Brain microvascular endothelial cell (primary cell): ENCODE measurements at regions not wholly inside any gene's neighbourhood (a gene's known extent, or its start where the extent isn't known, plus 50 kb on each side); places are given as distances from the start of the nearest gene placed in this dataset.

Experiments
- DNase-seq: peaks from one replicate; pipeline ENCODE4 v3.0.0-alpha.2; 2020
- H3K27ac ChIP-seq: fragments of 250-450 bp; sonication (Bioruptor Pico); 2 replicates; pipeline ENCODE4 v1.5.1; 2020; ENCODE audit warnings: mild to moderate bottlenecking, moderate library complexity
- H3K27me3 ChIP-seq: fragments of 250-450 bp; sonication (Bioruptor Pico); replicated peaks from 2 replicates; pipeline ENCODE4 v1.5.1; 2020; ENCODE audit warnings: mild to moderate bottlenecking
- H3K36me3 ChIP-seq: fragments of 250-450 bp; sonication (Bioruptor Pico); replicated peaks from 2 replicates; pipeline ENCODE4 v1.5.1; 2020; ENCODE audit warnings: mild to moderate bottlenecking
- H3K4me3 ChIP-seq: 2 replicates; pipeline ENCODE4 v1.5.1; 2011; ENCODE audit warnings: low read depth, mild to moderate bottlenecking, control low read depth, low read length, moderate library complexity
- in situ Hi-C: cut with HindIII; loops from 2 replicates; pipeline ENCODE4 v1.10.0; 2017; ENCODE audit warnings: low sequenced_read_pairs, low pct_ligation_motif_present
- TF ChIP-seq, protein P1 (sequence below): IDR thresholded peaks from 2 replicates; pipeline ENCODE4 v1.5.1; 2011; ENCODE audit warnings: low read depth, mild to moderate bottlenecking, moderate library complexity, low read length, control low read depth, inconsistent platforms; ENCODE audit errors: missing control alignments

DNA sequence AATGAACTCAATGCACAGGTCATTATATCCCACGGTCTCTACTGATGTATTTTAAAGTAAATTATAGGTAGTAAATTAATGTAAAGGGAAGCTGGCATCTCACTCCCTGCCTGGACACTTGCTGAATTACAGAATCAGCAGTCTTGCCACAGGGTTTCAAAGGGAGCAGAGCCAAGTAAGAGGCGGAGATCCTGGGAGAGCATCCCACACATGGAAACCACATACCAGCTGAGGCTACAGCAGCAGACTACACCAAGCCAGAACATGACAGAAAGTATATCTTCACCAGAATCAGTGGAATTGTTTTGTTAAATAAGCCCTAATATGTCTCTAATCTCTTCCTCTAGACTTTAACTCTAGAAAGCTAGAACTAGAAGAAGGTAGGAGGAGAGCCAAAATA is 1689.2 kb upstream of the WWC1 start:
- Histone ChIP-seq H3K36me3 (no peaks in the 10 kb centered on the region), H3K27me3 (no peaks in the 10 kb centered on the region), H3K4me3 (no peak overlapping the region), H3K27ac (no peak overlapping the region)
- TF ChIP-seq, protein P1, sequence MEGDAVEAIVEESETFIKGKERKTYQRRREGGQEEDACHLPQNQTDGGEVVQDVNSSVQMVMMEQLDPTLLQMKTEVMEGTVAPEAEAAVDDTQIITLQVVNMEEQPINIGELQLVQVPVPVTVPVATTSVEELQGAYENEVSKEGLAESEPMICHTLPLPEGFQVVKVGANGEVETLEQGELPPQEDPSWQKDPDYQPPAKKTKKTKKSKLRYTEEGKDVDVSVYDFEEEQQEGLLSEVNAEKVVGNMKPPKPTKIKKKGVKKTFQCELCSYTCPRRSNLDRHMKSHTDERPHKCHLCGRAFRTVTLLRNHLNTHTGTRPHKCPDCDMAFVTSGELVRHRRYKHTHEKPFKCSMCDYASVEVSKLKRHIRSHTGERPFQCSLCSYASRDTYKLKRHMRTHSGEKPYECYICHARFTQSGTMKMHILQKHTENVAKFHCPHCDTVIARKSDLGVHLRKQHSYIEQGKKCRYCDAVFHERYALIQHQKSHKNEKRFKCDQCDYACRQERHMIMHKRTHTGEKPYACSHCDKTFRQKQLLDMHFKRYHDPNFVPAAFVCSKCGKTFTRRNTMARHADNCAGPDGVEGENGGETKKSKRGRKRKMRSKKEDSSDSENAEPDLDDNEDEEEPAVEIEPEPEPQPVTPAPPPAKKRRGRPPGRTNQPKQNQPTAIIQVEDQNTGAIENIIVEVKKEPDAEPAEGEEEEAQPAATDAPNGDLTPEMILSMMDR, result no peak
- in situ Hi-C loops, result no loop called here
- DNase-seq, result no peak

DNA sequence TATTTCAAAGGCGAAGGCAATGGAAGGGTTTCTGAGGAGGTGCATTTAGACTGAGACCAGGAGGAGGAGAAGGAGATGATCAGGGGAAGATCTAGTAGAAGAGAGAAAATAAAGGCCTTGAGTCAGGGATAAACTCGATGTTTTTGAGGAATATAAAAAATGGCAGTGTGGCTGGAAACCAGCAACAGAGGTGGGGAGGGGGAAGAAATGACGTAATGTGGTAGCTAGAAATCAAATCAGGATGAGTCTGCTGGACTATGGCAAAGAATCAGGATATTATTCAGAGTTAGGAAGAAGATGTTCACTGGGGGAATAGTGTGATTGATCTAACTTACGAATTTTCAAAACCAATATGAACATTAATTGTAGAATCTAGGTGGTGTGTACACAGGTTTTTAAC is 1673.9 kb upstream of the WWC1 start:
- DNase-seq, result no peak
- H3K4me3 ChIP-seq, result no peak overlapping the region

DNA sequence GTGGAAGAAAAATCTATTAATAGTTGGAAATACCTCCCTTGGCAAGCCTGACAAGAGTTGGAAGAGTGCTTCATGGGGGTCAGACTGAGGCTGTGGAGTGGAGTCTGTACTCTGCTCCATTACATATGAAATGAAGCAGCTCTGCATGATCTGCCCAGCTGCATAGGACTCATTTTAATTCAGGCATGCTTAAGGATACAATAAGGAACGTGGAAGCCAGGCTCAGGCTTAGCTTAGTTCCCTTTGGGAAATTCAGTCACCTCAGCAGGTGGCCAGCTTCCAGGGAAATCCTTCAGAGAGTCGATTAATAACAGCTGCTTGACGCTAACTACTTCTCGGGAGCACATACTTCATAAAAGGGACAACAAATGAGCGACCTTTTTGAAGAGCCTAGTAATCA is 1672.9 kb upstream of the WWC1 start:
- H3K36me3 ChIP-seq, result no peaks in the 10 kb centered on the region
- in situ Hi-C loops, result no loop called here
- DNase-seq, result no peak
- no peaks in the 10 kb centered on the region for H3K27me3 ChIP-seq
- TF ChIP-seq, protein P1, result no peak
- no peak overlapping the region for H3K4me3 ChIP-seq
- no peak overlapping the region for H3K27ac ChIP-seq

More for the DNA sequence above, 1673.9 kb upstream of the WWC1 start:
- in situ Hi-C loops, result no loop called here
- no peaks in the 10 kb centered on the region for H3K27me3 ChIP-seq
- no peaks in the 10 kb centered on the region for H3K36me3 ChIP-seq
- TF ChIP-seq, protein P1, result no peak
- H3K27ac ChIP-seq, result no peak overlapping the region

DNA sequence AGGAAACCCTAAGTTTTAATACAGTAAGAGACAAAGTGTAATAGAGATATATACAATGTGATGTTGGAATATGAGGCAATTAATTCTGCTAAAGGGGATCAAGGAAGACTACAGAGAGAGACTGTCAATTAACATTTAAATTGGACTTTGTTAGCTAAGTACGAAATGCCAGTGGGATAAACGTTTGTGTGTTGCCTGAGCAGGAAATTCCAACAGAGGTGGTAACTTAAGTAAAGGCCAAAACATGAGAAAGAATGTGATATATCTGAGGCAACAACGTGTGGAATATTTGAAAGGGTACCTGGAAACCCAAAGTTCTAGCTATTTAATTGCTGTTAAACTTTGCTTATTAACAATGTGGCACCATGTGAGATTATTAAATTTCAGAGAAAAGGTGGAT is 1666.9 kb upstream of the WWC1 start:
- H3K27ac ChIP-seq, result no peak overlapping the region
- TF ChIP-seq, protein P1, result no peak
- in situ Hi-C loops, result no loop called here
- H3K4me3 ChIP-seq, result no peak overlapping the region
- no peaks in the 10 kb centered on the region for H3K36me3 ChIP-seq
- no peak for DNase-seq
- H3K27me3 ChIP-seq, result no peaks in the 10 kb centered on the region

DNA sequence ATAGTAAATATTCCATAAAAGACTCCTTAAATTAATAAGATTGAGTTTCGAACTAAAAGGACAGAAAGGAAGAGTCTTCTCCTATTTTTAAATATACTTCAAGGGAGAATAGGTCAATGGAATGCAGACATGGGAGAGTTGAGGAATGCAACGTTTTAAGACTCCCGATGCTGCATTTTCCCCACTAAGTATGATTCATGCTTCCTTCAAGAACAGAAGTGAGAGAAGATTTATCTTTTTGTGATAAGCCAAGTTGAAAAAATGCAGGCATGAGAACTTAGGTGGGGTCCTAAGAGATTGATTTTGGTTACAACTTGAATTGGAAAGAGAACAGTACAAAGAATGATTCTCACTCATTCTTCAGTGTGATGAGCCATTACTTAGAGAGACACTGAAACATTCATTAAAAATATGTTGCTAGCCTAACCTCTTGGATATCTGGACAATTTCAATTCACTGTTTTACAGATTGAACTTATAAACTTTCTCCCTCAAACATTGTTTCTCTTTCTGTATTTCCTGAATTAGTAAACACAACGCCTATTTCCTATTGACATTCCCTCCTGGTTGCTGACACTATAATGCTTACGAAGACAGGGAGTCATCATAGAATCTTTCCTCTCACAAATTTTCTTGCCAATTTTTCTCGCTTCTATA is 1666.1 kb upstream of the WWC1 start:
- Histone ChIP-seq H3K27me3 (no peaks in the 10 kb centered on the region), H3K27ac (no peak overlapping the region), H3K4me3 (no peak overlapping the region), H3K36me3 (no peaks in the 10 kb centered on the region)
- TF ChIP-seq, protein P1, result no peak
- in situ Hi-C loops, result no loop called here
- no peak for DNase-seq

DNA sequence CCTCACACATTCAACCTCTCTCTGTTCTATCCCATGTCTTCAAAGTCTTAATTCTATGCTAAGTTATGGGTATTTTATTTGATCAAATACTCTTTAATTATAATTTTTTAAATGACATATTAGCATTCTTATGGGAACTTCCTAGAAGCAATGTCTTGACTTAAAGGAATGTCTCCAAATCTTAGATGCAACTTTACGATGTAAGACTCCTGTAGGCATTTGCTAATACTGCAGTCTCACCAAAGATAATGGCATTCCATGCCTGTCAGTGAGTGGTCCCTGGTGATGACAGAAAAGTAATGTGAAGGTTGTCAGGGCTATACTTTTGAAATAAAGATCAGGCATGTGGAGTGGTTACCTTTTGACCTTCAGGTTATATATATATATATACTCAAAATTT is 1654.2 kb upstream of the WWC1 start:
- Histone ChIP-seq H3K27ac (no peak overlapping the region), H3K36me3 (no peaks in the 10 kb centered on the region), H3K27me3 (no peaks in the 10 kb centered on the region), H3K4me3 (no peak overlapping the region)
- in situ Hi-C loops, result no loop called here
- TF ChIP-seq, protein P1, result no peak
- DNase-seq, result no peak
